ENCODE measurements at regions not wholly inside any gene's neighbourhood (a gene's known extent, or its start where the extent isn't known, plus 50 kb on each side); places are given as distances from the start of the nearest gene placed in this dataset.

DNA sequence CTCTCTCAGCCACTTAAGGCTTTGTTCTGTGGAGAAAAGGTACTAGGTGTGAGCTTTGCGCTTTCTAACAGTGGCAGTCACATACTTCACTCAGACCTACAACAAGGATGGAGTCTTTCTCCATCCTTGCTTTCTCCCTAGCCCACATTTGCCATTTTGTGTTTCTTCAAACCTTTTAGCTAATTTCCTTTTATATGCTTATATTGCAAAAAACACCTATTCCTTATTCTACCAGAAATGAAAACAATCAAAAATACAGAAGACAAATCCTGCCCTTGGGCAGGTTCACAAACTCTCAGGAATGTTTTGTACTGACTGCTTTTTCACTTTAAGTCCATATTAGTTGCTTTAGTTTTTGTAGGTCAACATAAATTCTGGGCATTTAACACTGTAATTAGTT lies 914.2 kb downstream of the SQOR start:
- TF ChIP-seq, protein P1, sequence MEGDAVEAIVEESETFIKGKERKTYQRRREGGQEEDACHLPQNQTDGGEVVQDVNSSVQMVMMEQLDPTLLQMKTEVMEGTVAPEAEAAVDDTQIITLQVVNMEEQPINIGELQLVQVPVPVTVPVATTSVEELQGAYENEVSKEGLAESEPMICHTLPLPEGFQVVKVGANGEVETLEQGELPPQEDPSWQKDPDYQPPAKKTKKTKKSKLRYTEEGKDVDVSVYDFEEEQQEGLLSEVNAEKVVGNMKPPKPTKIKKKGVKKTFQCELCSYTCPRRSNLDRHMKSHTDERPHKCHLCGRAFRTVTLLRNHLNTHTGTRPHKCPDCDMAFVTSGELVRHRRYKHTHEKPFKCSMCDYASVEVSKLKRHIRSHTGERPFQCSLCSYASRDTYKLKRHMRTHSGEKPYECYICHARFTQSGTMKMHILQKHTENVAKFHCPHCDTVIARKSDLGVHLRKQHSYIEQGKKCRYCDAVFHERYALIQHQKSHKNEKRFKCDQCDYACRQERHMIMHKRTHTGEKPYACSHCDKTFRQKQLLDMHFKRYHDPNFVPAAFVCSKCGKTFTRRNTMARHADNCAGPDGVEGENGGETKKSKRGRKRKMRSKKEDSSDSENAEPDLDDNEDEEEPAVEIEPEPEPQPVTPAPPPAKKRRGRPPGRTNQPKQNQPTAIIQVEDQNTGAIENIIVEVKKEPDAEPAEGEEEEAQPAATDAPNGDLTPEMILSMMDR (IDR thresholded peaks at IDR 0.05), result no peak
- Histone ChIP-seq H3K27me3 (no peaks in the 10 kb centered on the region), H3K27ac (no peak overlapping the region), H3K36me3 (no peaks in the 10 kb centered on the region), H3K4me3 (ENCODE audit: low read depth in 1 of 2, low read length in 1 of 2) (no peak overlapping the region), H3K9me3 (no peaks in the 10 kb centered on the region), H3K4me1 (ENCODE audit: control insufficient read depth in 1 of 2, insufficient read depth in 1 of 2, low read depth in 1 of 2, low read length in 1 of 2) (no peaks in the 10 kb centered on the region)

DNA sequence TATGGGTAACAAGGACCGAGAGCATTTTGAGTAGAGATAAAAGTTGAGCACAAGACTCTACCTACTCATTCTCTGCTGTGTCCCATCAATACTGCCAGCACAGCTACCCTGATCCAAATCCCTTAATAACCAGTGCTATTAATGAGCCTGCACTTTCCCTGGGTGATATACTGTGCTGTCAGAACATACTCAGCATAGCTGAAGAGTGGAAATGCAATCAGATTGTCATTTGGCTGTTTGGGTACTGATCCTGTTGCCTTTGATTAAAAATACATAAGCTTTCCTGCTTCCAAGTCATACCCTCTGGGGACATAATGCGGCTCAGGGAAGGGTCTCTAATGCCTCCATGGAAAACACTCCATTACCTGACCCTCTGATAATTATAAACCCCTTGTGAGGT lies 917.5 kb downstream of the SQOR start:
- no peaks in the 10 kb centered on the region for H3K9me3 ChIP-seq
- H3K36me3 ChIP-seq, result no peaks in the 10 kb centered on the region
- TF ChIP-seq, protein P1 (IDR thresholded peaks at IDR 0.05), result no peak
- H3K27me3 ChIP-seq, result no peaks in the 10 kb centered on the region
- no peaks in the 10 kb centered on the region for H3K4me1 ChIP-seq (ENCODE audit: control insufficient read depth in 1 of 2, insufficient read depth in 1 of 2, low read depth in 1 of 2, low read length in 1 of 2)
- no peak overlapping the region for H3K27ac ChIP-seq
- no peak overlapping the region for H3K4me3 ChIP-seq (ENCODE audit: low read depth in 1 of 2, low read length in 1 of 2)

DNA sequence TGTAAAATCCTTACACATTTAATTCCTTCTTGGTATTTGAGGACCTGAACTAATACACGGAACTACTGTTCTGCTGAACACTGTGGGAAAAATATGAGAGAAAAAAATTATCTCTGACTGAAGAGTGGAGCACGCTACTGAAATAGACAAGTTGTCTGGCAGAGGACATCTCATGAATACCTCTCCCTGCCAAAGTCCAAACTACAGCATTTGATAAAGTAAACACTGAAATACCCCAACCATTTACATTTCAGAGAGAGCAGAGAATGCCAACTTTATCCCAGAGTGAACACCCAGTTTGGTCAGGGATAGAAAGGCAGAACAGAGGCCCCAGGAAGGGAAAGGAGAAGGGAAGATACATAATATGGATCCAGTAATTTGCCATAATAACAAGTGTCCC lies 920.7 kb downstream of the SQOR start:
- no peaks in the 10 kb centered on the region for H3K4me1 ChIP-seq (ENCODE audit: control insufficient read depth in 1 of 2, insufficient read depth in 1 of 2, low read depth in 1 of 2, low read length in 1 of 2)
- no peaks in the 10 kb centered on the region for H3K9me3 ChIP-seq
- TF ChIP-seq, protein P1 (IDR thresholded peaks at IDR 0.05), result no peak
- H3K36me3 ChIP-seq, result no peaks in the 10 kb centered on the region
- no peak overlapping the region for H3K27ac ChIP-seq
- no peaks in the 10 kb centered on the region for H3K27me3 ChIP-seq
- no peak overlapping the region for H3K4me3 ChIP-seq (ENCODE audit: low read depth in 1 of 2, low read length in 1 of 2)

DNA sequence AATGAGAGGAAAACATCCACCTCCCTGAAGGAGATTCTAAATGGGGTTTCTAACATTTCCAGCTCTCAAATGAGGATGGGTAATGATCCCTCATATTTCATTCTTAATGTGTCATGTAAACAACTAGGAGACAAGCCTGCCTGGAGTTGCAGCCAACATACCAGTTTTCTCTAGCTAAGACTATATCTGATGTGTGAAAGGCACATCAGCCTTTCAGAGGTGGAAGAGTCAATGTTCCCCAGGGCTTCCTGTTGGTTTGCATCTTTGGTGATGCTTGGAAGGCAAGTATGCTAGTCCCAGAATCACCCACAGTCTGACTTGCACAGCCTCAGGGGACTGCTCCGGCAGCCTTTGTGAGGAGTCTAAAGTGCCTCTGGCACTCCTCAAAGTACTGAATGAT lies 921.2 kb downstream of the SQOR start:
- no peaks in the 10 kb centered on the region for H3K9me3 ChIP-seq
- no peaks in the 10 kb centered on the region for H3K4me1 ChIP-seq (ENCODE audit: control insufficient read depth in 1 of 2, insufficient read depth in 1 of 2, low read depth in 1 of 2, low read length in 1 of 2)
- no peak overlapping the region for H3K27ac ChIP-seq
- TF ChIP-seq, protein P1 (IDR thresholded peaks at IDR 0.05), result no peak
- H3K4me3 ChIP-seq (ENCODE audit: low read depth in 1 of 2, low read length in 1 of 2), result no peak overlapping the region
- no peaks in the 10 kb centered on the region for H3K36me3 ChIP-seq
- no peaks in the 10 kb centered on the region for H3K27me3 ChIP-seq

DNA sequence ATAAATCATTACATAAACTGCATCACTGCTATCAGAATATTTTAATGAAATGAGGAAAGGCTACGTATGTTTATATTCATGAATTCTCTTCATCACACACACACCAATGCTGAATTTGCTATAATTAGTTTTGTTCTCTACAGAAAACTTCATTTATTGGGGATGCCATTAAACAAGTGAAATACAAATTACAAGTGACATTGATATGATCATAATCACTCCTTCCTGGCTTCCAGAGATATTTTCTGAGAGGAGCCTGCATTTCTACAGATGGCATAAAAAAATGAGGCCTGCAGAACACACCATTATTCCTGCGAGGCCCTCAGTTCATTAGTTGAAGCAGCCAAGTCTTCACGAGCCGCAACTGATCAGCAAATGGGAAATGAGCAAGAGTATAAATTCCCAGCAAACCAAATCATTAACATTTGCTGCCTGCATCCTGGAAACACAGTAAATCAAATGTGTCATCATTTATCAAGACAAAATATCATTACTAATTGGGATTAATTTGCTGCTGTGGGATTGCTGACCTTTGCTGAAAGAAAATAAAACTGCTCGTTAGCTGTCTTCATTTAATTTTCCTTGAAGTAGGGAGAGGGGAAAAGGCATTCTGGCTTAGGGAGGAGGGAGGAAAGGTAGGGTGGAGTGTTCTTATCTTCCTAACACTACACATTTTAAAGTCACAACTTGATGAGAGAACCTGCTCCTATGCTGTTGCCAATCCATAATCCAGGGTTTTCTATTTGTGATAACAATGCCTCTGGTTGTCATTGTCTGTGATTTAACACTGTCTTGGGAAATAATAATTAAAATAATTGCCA lies 921.9 kb downstream of the SQOR start:
- Histone ChIP-seq H3K27ac (no peak overlapping the region), H3K36me3 (no peaks in the 10 kb centered on the region), H3K4me1 (ENCODE audit: control insufficient read depth in 1 of 2, insufficient read depth in 1 of 2, low read depth in 1 of 2, low read length in 1 of 2) (no peaks in the 10 kb centered on the region), H3K9me3 (no peaks in the 10 kb centered on the region), H3K4me3 (ENCODE audit: low read depth in 1 of 2, low read length in 1 of 2) (no peak overlapping the region), H3K27me3 (no peaks in the 10 kb centered on the region)
- TF ChIP-seq, protein P1 (IDR thresholded peaks at IDR 0.05), result no peak

All from neutrophil (primary cell).